PFSK-1 (cell line): ENCODE measurements at regions not wholly inside any gene's neighbourhood (a gene's known extent, or its start where the extent isn't known, plus 50 kb on each side); places are given as distances from the start of the nearest gene placed in this dataset.

Experiments used
- FOXP2 ChIP-seq: optimal IDR thresholded peaks from 2 replicates; pipeline ENCODE3; 2011; ENCODE audit warnings: borderline replicate concordance, control low read depth, inconsistent platforms; ENCODE audit not compliant: insufficient read depth; ENCODE audit errors: extremely low read length, extremely low read depth
- POLR2AphosphoS5 ChIP-seq: IDR thresholded peaks from 2 replicates; pipeline ENCODE4 v1.6.1; 2012; ENCODE audit warnings: low read depth, mild to moderate bottlenecking, control low read depth, low read length, moderate library complexity
- REST ChIP-seq, 2 experiments: IDR thresholded peaks; 2 replicates each; pipeline versions ENCODE4 v1.6.1 to v1.8.0; 2011 to 2012; ENCODE audit warnings: low read depth in 2 of 2, low read length in 2 of 2, control low read depth in 1 of 2, inconsistent platforms in 1 of 2, mild to moderate bottlenecking in 1 of 2, moderate library complexity in 1 of 2; ENCODE audit not compliant: insufficient read depth in 1 of 2
- SIN3A ChIP-seq: IDR thresholded peaks from 2 replicates; pipeline ENCODE4 v1.6.1; 2012; ENCODE audit warnings: mild to moderate bottlenecking, low read length, moderate library complexity, borderline replicate concordance; ENCODE audit not compliant: insufficient read depth
- TAF1 ChIP-seq: IDR thresholded peaks from 2 replicates; pipeline ENCODE4 v1.6.1; 2012; ENCODE audit warnings: low read length, control low read depth, borderline replicate concordance; ENCODE audit not compliant: insufficient read depth

- TF ChIP-seq SIN3A = no peak
- TF ChIP-seq TAF1 = no peak
- no peak for TF ChIP-seq POLR2AphosphoS5
These were observed 724.6 kb downstream of the USP25 start for GRCh38 chr21:16454399-16454798.

- no peak for TF ChIP-seq SIN3A
- no peak for TF ChIP-seq REST (IDR thresholded peaks at IDR 0.05; ENCODE audit: insufficient read depth in 1 of 2, low read depth in 2 of 2, low read length in 2 of 2)
These were observed 725.7 kb downstream of the USP25 start for GRCh38 chr21:16455526-16455925.

GRCh38 chr21:16455978-16456377 is 726.2 kb downstream of the USP25 start:
- TF ChIP-seq POLR2AphosphoS5 = no peak
- TF ChIP-seq FOXP2 = no peak
- TF ChIP-seq TAF1 = no peak
- no peak for TF ChIP-seq REST (IDR thresholded peaks at IDR 0.05; ENCODE audit: insufficient read depth in 1 of 2, low read depth in 2 of 2, low read length in 2 of 2)
- no peak for TF ChIP-seq SIN3A

GRCh38 chr21:16457498-16457897 is 727.7 kb downstream of the USP25 start:
- TF ChIP-seq TAF1 = no peak
- no peak for TF ChIP-seq FOXP2
- no peak for TF ChIP-seq POLR2AphosphoS5
- TF ChIP-seq REST (IDR thresholded peaks at IDR 0.05; ENCODE audit: insufficient read depth in 1 of 2, low read depth in 2 of 2, low read length in 2 of 2) = no peak
- TF ChIP-seq SIN3A = no peak

- TF ChIP-seq FOXP2 (no peak), TAF1 (no peak), POLR2AphosphoS5 (no peak), REST (IDR thresholded peaks at IDR 0.05; ENCODE audit: insufficient read depth in 1 of 2, low read depth in 2 of 2, low read length in 2 of 2) (no peak), SIN3A (no peak)
These were observed 731.2 kb downstream of the USP25 start for GRCh38 chr21:16460936-16461335.

- no peak for TF ChIP-seq POLR2AphosphoS5
- TF ChIP-seq REST (IDR thresholded peaks at IDR 0.05; ENCODE audit: insufficient read depth in 1 of 2, low read depth in 2 of 2, low read length in 2 of 2) = no peak
- TF ChIP-seq FOXP2 = no peak
- no peak for TF ChIP-seq SIN3A
- no peak for TF ChIP-seq TAF1
These were observed 738.4 kb downstream of the USP25 start for GRCh38 chr21:16468184-16468583.
